Upper lobe of left lung (tissue), 4 donors: ENCODE measurements at regions not wholly inside any gene's neighbourhood (a gene's known extent, or its start where the extent isn't known, plus 50 kb on each side); places are given as distances from the start of the nearest gene placed in this dataset.

ENCODE experiments used
- POLR2A ChIP-seq, 4 donors: fragments of 450-650 bp; IDR thresholded peaks; one replicate each; pipeline ENCODE4 v1.5.1; 2016 to 2017; ENCODE audit warnings: antibody characterized with exemption in 4 of 4, mild to moderate bottlenecking in 2 of 4
- POLR2AphosphoS5 ChIP-seq, 2 donors: sonication (generic); formaldehyde crosslinking; IDR thresholded peaks; one replicate each; pipeline ENCODE4 v1.5.1; 2017; ENCODE audit warnings: antibody characterized with exemption in 2 of 2

- TF ChIP-seq POLR2AphosphoS5 (IDR thresholded peaks at IDR 0.05) (no peak), POLR2A (IDR thresholded peaks at IDR 0.05) (no peak)
Measured at GRCh38 chr20:56762401-56762800, 133.3 kb downstream of the TFAP2C start.
